ENCODE measurements at regions not wholly inside any gene's neighbourhood (a gene's known extent, or its start where the extent isn't known, plus 50 kb on each side); places are given as distances from the start of the nearest gene placed in this dataset.

DNA sequence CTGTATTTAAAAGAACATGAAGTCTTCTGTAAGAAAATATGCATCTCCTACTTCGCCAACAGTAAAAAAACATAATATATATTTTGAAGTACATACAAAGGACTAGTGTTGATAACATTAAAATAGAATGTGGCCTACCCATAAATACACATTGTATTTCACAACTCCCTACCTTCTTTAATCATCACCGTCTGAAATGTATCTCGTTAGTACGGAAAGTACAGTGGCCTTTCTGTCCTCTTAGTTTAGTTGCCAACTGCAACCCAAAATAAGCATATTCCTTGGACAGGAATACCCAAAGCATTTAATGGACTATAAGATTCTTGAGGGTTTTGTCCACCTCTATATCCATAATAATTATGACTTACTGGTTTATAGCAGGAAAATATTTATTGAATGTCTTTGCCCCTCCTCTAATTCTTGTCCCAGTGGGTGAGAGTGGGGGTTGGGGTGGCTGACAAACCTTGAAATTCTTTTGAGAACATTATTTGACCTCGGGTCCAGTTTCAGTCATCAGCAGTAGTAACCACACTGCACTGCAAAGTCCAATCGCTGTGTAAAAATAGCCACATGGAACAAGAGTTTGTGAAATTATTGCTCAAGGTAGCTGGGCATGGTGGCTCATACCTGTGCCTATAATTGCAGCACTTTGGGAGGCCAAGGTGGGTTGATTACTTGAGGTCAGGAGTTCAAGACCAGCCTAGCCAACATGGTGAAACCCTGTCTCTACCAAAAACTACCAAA, 474.5 kb downstream of the KLHL13 start (continued):
- TF ChIP-seq KAT2B (IDR thresholded peaks at IDR 0.05; ENCODE audit: borderline replicate concordance, low read depth, low read length) (no peak), NR2C2 (CRISPR knock-in tag; IDR thresholded peaks at IDR 0.05; ENCODE audit: borderline replicate concordance) (no peak), TOE1 (CRISPR knock-in tag; IDR thresholded peaks at IDR 0.05) (no peak)

DNA sequence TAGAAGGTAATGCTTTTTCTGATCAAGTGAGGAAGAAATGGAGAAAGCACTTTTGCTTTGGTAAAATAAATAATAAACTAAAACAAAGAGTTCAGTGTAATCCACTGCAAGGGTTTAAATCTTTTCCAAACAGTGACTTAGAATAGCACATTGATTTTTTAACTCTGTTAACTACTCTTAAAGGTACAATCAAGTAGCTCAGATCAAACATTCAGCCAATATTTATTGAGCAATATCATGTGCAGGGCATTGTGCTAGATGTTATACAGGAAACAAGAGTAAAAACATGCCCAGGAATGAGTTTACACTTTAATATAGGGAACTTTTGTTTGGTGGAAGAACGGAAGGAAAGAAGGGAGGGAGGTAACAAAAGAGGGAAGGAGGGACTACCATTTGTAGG, 479.8 kb downstream of the KLHL13 start:
- TF ChIP-seq IRF9 (CRISPR knock-in tag; IDR thresholded peaks at IDR 0.05; ENCODE audit: borderline replicate concordance), result no peak
- no peak for TF ChIP-seq HBP1 (CRISPR knock-in tag; IDR thresholded peaks at IDR 0.05; ENCODE audit: low read depth)
- TF ChIP-seq ZNF10 (CRISPR knock-in tag; IDR thresholded peaks at IDR 0.05; ENCODE audit: borderline replicate concordance, low read depth), result no peak
- no peak for TF ChIP-seq ZNF841 (CRISPR knock-in tag; IDR thresholded peaks at IDR 0.05; ENCODE audit: borderline replicate concordance)
- TF ChIP-seq ZNF235 (CRISPR knock-in tag; IDR thresholded peaks at IDR 0.05; ENCODE audit: borderline replicate concordance), result no peak
- no peak for TF ChIP-seq JDP2 (CRISPR knock-in tag; IDR thresholded peaks at IDR 0.05; ENCODE audit: borderline replicate concordance)
- TF ChIP-seq MAFK (conservative IDR thresholded peaks at IDR 0.05 in 1 of 2, IDR thresholded peaks at IDR 0.05 in 1 of 2; ENCODE audit: low read length in 2 of 2), result no peak
- no peaks in the 10 kb centered on the region for H3K9me3 ChIP-seq (ENCODE audit: low read length)
- no peaks in the 10 kb centered on the region for H3K36me3 ChIP-seq (replicated peaks in 1 of 2; ENCODE audit: control insufficient read depth in 1 of 2, insufficient read depth in 2 of 2, low read length in 2 of 2)
- H3K4me2 ChIP-seq (ENCODE audit: low read depth, low read length), result no peak overlapping the region
- FAIRE-seq (no peak), DNase-seq (ENCODE audit: low spot score) (no peak), ATAC-seq (no peak)
- H2AFZ ChIP-seq (ENCODE audit: low read length), result no peak overlapping the region
- intact Hi-C loops (cut with micrococcal nuclease; ENCODE audit: unreplicated experiment), result no loop called here
- no peak overlapping the region for H3K4me3 ChIP-seq (replicated peaks in 1 of 3; ENCODE audit: insufficient read depth in 1 of 3, low read depth in 2 of 3, low read length in 3 of 3)
- no TSS peak for BruUV-seq (replicated peaks)
- 0% methylated on average over 1 of the region's 1 CpG for WGBS (ENCODE audit: low lambda C conversion rate)
- no peak overlapping the region for H3K9ac ChIP-seq (ENCODE audit: insufficient read depth, low read depth, low read length)
- no peaks in the 10 kb centered on the region for H3K27me3 ChIP-seq (ENCODE audit: control insufficient read depth in 1 of 2, insufficient read depth in 2 of 2, low read length in 2 of 2)
- H3K27ac ChIP-seq (ENCODE audit: extremely low read length, insufficient read depth, low read length), result no peak overlapping the region
- CTCF ChIA-PET (ENCODE audit: low intra/inter-chr PET ratio, low total read pairs), result no interaction called here
- POLR2A ChIA-PET, result no interaction called here
- in situ Hi-C loops (cut with HindIII; ENCODE audit: extremely low pct_ligation_motif_present, low pct_unique_long_range_greater_than_20kb), result no loop called here
- H3K79me2 ChIP-seq (ENCODE audit: insufficient read depth, low read length), result no peaks in the 10 kb centered on the region
- H3K4me1 ChIP-seq (ENCODE audit: insufficient read depth, low read length), result no peaks in the 10 kb centered on the region
- no peaks in the 10 kb centered on the region for H4K20me1 ChIP-seq (ENCODE audit: insufficient read depth, low read length)

Measured in HepG2 (cell line).